ENCODE measurements at regions not wholly inside any gene's neighbourhood (a gene's known extent, or its start where the extent isn't known, plus 50 kb on each side); places are given as distances from the start of the nearest gene placed in this dataset.
"Not testable (repeated sequence)": the region's sequence is repeated elsewhere in the genome, so short reads cannot be mapped to it uniquely, and the experiment has no call there.

DNA sequence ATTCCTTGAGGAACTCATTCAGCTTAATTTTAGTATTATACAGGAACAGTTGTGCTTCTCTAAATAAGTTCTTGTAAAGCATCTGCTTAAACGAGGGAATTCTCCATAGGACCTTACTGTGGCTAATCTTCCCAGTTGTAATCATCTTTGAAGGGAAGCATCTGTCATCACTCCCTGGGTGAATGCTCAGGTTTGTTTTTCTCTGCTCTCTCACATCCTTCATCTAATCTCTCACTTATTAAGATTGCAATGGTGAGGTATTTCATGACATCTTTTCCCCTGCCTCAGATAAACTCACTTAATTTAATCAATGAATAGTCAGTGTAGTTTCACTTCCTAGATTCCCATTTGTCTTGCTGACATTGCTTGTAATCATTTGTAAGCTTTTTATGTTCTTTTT is 121.8 kb upstream of the ADAMTS3 start:
- FAIRE-seq (peak; percentile 96), DNase-seq (ENCODE audit: insufficient read length, low spot score) (no peak)
- TF ChIP-seq, protein P1, sequence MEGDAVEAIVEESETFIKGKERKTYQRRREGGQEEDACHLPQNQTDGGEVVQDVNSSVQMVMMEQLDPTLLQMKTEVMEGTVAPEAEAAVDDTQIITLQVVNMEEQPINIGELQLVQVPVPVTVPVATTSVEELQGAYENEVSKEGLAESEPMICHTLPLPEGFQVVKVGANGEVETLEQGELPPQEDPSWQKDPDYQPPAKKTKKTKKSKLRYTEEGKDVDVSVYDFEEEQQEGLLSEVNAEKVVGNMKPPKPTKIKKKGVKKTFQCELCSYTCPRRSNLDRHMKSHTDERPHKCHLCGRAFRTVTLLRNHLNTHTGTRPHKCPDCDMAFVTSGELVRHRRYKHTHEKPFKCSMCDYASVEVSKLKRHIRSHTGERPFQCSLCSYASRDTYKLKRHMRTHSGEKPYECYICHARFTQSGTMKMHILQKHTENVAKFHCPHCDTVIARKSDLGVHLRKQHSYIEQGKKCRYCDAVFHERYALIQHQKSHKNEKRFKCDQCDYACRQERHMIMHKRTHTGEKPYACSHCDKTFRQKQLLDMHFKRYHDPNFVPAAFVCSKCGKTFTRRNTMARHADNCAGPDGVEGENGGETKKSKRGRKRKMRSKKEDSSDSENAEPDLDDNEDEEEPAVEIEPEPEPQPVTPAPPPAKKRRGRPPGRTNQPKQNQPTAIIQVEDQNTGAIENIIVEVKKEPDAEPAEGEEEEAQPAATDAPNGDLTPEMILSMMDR (IDR thresholded peaks at IDR 0.05; ENCODE audit: insufficient read depth, missing control alignments), result no peak

DNA sequence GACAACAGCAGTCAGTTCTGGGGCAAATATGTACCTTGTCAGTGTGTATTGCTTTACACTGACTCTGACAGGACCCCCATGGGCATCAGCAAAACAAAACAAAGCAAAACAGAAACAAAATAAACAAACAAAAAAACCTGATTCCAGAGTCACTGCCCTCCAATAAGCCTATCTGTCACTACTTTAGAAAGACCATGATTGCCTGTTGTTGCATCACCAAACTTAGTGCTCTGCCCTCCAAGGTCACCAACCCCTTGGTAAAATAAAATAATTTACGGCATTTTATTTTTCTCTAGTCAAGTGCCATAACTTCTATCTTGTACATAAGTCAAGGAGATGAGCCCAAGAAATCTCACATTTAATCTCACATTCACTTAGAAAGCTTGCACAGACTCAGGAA is 120.9 kb upstream of the ADAMTS3 start:
- DNase-seq (ENCODE audit: insufficient read length, low spot score) (no peak), FAIRE-seq (no peak)
- TF ChIP-seq, protein P1 (IDR thresholded peaks at IDR 0.05; ENCODE audit: insufficient read depth, missing control alignments), result no peak

DNA sequence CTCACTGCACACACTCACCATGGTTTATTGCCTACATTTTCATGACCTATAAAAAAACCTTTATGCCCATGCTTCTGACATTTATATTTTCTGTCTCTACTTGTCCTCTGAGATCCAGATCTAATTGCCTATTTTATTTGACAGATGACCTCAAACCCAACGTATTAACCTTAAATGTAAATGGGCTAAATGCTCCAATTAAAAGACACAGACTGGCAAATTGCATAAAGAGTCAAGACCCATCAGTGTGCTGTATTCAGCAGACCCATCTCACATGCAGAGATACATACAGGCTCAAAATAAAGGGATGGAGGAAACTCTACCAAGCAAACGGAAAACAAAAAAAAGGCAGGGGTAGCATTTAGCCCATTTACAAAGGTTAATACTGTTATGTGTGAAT is 117.4 kb upstream of the ADAMTS3 start:
- FAIRE-seq; DNase-seq (ENCODE audit: insufficient read length, low spot score): not testable (repeated sequence)

DNA sequence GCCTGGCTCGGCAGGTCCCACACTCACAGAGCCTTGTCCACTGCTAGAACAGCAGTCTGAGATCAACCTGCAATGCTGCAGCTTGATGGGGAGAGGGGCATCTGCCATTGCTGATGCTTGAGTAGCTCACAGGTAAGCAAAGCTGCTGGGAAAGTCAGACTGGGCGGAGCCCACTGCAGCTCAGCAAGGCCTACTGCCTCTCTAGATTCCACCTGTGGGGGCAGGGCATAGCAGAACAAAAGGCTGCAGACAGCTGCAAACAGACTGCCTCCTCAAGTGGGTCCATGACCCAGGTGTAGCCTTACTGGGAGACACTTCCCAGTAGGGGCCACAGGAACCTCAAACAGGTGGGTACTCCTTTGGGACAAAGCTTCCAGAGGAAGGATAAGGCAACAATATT is 110.6 kb upstream of the ADAMTS3 start:
- FAIRE-seq (no peak), DNase-seq (ENCODE audit: insufficient read length, low spot score) (no peak)
- TF ChIP-seq, protein P1 (IDR thresholded peaks at IDR 0.05; ENCODE audit: insufficient read depth, missing control alignments), result no peak

DNA sequence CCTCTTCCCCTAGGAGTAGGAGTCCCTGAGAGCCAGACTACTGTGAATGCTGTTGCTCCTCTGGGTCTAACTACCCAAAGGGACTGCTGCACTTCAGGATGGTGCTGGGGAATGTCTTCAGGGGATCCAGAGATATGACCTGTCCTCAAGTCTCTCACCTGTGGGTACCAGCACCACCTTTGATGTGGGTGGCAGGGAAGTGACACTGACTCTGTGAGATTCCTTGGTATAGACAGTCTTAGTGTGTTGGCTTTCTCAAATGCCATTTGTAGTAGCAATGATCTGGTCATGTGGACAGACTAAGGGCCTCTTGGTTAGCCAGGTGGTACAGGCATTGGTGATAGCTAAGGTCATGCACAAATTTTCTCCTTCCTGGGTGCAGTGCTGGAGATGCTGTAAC is 108.9 kb upstream of the ADAMTS3 start:
- no peak for DNase-seq (ENCODE audit: insufficient read length, low spot score)
- TF ChIP-seq, protein P1 (IDR thresholded peaks at IDR 0.05; ENCODE audit: insufficient read depth, missing control alignments), result no peak
- no peak for FAIRE-seq

DNA sequence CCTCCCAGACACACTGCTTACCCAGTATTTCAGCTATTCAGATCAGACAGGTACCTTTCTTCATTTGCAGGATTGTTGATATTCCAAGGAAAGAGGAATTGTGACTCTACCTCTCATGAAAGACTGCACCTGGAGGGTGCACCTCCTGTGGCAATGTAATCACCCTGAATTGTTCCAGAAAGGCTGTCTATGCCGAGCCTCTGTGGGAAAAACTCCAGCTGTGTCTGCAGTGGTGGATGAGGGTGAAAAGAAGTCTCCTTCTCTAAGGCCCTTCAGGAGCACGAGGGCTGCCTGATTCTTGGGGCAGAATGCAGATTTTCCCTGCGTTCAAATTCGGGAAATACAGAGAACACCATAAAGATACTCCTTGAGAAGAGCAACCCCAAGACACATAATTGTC is 108.2 kb upstream of the ADAMTS3 start:
- FAIRE-seq, result no peak
- TF ChIP-seq, protein P1 (IDR thresholded peaks at IDR 0.05; ENCODE audit: insufficient read depth, missing control alignments), result no peak
- no peak for DNase-seq (ENCODE audit: insufficient read length, low spot score)

DNA sequence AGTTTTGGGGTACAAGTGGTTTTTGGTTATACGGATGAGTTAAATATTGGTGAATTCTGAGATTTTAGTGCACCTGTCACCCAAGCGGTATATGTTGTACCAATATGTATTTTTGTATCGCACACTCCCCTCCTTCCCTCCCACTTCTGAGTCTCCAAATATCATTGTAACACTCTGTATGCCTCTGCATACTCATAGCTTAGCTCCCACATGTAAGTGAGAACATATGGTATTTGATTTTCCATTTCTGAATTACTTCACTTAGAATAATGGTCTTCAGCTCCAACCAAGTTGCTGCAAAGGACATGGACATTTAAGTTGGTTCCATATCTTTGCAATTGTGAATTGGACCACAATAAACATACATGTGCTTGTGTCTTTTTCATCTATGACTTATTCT is 103.0 kb upstream of the ADAMTS3 start:
- TF ChIP-seq, protein P1 (IDR thresholded peaks at IDR 0.05; ENCODE audit: insufficient read depth, missing control alignments), result no peak
- no peak for DNase-seq (ENCODE audit: insufficient read length, low spot score)
- no peak for FAIRE-seq

DNA sequence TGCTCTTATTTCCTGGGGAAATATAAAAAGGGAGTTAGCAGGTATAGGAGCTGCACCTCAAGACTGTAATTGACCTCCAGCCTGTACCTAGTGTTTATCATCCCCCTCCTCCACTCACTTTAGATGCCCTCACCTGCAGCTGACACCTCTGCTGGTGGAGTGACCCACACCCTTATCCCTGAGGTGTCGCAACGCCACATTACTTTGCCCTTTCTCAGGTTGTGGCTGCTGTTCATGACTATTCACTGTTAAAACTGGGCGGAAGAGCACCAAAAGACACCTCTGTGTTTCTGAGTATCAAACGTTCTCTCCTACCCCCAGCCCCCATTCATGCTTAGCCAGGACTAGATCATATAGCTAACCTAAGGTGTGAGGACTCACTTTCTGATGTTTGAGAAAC is 101.5 kb upstream of the ADAMTS3 start:
- FAIRE-seq, result no peak
- TF ChIP-seq, protein P1 (IDR thresholded peaks at IDR 0.05; ENCODE audit: insufficient read depth, missing control alignments), result no peak
- no peak for DNase-seq (ENCODE audit: insufficient read length, low spot score)
